ENCODE measurements at regions not wholly inside any gene's neighbourhood (a gene's known extent, or its start where the extent isn't known, plus 50 kb on each side); places are given as distances from the start of the nearest gene placed in this dataset.

DNA sequence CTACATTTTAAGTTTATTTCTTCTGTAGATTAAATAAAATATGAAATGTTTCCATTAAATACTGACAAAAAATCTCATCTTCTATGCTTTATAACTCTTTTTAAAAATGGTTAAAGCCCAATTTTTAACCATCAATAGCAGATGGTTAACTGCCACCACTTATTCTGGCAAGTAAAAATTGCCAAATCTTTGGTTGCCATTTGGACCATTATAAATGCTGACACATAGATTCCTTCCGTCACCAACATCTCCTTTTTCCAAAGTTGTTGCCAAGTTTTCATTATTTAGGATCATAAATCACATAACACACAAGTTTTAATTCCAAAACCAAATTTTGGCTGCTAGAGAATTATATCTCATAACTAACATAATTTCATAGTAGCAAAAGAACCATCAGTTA lies 1614.3 kb downstream of the REEP3 start:
- Histone ChIP-seq H3K4me2 (ENCODE audit: low read length) (no peak overlapping the region), H3K27me3 (ENCODE audit: insufficient read depth, low read length, poor library complexity) (no peaks in the 10 kb centered on the region), H3K18ac (ENCODE audit: low read length) (no peak overlapping the region), H3K27ac (ENCODE audit: low read depth, low read length) (no peak overlapping the region), H2BK15ac (replicated peaks; ENCODE audit: low read depth) (no peak overlapping the region), H3K4ac (ENCODE audit: low read depth, low read length) (no peak overlapping the region), H4K8ac (ENCODE audit: low read depth, low read length) (no peak overlapping the region), H2AK5ac (ENCODE audit: low read length) (no peak overlapping the region), H2BK120ac (ENCODE audit: low read depth, low read length) (no peak overlapping the region), H3K79me1 (ENCODE audit: low read length) (no peaks in the 10 kb centered on the region), H3K23ac (ENCODE audit: low read length) (no peak overlapping the region), H3K79me2 (ENCODE audit: control insufficient read depth, insufficient read depth, low read length) (no peaks in the 10 kb centered on the region), H3K4me1 (ENCODE audit: control insufficient read depth, low read depth, low read length) (no peaks in the 10 kb centered on the region), H3K9ac (ENCODE audit: low read length) (no peak overlapping the region), H3K36me3 (ENCODE audit: control insufficient read depth, insufficient read depth, low read length) (no peaks in the 10 kb centered on the region), H3K56ac (ENCODE audit: low read length) (no peak overlapping the region), H2BK5ac (ENCODE audit: low read length) (no peak overlapping the region), H3K4me3 (ENCODE audit: low read length) (no peak overlapping the region), H4K5ac (ENCODE audit: low read length) (no peak overlapping the region)
- DNase-seq = no peak
- WGBS (ENCODE audit: extremely low coverage, insufficient coverage, low lambda C conversion rate) = no CpG with 5 or more reads among the region's 1 CpG

DNA sequence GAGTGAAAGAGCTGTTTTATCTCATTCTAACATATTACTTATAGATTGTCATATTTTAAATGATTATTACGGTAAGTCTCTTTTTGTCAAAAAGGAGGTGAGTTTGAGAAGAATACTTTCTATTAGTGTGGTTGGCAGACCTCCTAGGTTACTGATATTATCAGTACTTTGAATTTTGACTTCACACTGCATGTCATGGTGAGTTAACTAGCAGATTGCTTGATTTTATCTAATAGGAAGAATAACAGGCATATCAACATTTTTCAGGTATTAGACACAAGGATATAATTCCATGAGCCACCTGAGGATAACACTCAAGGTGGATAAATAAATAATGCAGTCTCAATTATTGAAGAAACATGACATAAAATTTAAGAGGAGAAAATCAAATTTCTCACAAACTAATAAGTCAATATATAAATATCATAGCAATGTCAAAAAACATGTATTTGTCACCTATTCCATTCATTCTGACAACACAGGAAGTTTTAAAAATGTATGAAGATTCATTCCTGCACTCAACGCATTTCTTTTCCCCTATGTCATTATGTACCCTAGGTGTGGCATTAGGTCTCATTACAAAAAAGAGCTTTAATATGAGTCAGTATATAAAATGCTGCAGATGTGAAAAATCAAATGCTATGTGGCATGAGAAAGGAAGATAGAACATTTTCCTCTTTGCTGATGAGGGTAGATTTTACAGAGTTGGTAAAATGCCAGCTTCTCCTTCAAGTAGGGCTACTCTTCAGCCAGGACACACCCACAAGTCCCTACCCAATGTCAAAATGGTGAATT lies 1621.6 kb downstream of the REEP3 start:
- no peaks in the 10 kb centered on the region for H3K4me1 ChIP-seq (ENCODE audit: control insufficient read depth, low read depth, low read length)
- no CpG with 5 or more reads among the region's 2 CpGs for WGBS (ENCODE audit: extremely low coverage, insufficient coverage, low lambda C conversion rate)
- H2BK120ac ChIP-seq (ENCODE audit: low read depth, low read length) = no peak overlapping the region
- peak; percentile 2 for DNase-seq
- no peak overlapping the region for H3K9ac ChIP-seq (ENCODE audit: low read length)
- H3K79me1 ChIP-seq (ENCODE audit: low read length) = no peaks in the 10 kb centered on the region
- no peaks in the 10 kb centered on the region for H3K79me2 ChIP-seq (ENCODE audit: control insufficient read depth, insufficient read depth, low read length)
- no peak overlapping the region for H3K4me3 ChIP-seq (ENCODE audit: low read length)
- no peak overlapping the region for H3K18ac ChIP-seq (ENCODE audit: low read length)
- H2BK15ac ChIP-seq (replicated peaks; ENCODE audit: low read depth) = no peak overlapping the region
- no peak overlapping the region for H2BK5ac ChIP-seq (ENCODE audit: low read length)
- H2AK5ac ChIP-seq (ENCODE audit: low read length) = no peak overlapping the region
- H3K27ac ChIP-seq (ENCODE audit: low read depth, low read length) = no peak overlapping the region
- H3K56ac ChIP-seq (ENCODE audit: low read length) = no peak overlapping the region
- H4K8ac ChIP-seq (ENCODE audit: low read depth, low read length) = peak overlapping the region; percentile 28
- H3K27me3 ChIP-seq (ENCODE audit: insufficient read depth, low read length, poor library complexity) = no peaks in the 10 kb centered on the region
- no peak overlapping the region for H3K23ac ChIP-seq (ENCODE audit: low read length)
- no peaks in the 10 kb centered on the region for H3K36me3 ChIP-seq (ENCODE audit: control insufficient read depth, insufficient read depth, low read length)
- H3K4ac ChIP-seq (ENCODE audit: low read depth, low read length) = no peak overlapping the region
- H3K4me2 ChIP-seq (ENCODE audit: low read length) = no peak overlapping the region
- H4K5ac ChIP-seq (ENCODE audit: low read length) = no peak overlapping the region

DNA sequence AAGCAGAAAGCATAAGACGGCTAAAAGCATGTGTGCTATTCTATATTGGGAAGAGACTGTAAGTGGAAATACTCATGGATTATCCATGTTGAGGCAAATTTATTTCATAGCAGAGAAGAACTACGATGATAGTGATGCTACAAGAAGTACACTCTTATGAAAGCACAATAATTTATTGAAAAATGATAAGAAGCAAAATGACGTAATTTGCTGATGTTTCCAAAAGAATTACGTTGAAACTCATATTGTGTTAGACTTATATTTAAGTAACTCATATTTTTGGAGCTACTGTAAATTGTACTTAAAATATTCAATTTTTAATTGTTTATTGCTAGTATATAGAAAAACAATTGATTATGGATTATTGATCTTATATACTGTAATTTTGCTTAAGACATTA lies 1622.5 kb downstream of the REEP3 start:
- Histone ChIP-seq H3K18ac (ENCODE audit: low read length) (no peak overlapping the region), H3K79me2 (ENCODE audit: control insufficient read depth, insufficient read depth, low read length) (no peaks in the 10 kb centered on the region), H3K27me3 (ENCODE audit: insufficient read depth, low read length, poor library complexity) (no peaks in the 10 kb centered on the region), H3K23ac (ENCODE audit: low read length) (no peak overlapping the region), H3K9ac (ENCODE audit: low read length) (no peak overlapping the region), H3K27ac (ENCODE audit: low read depth, low read length) (no peak overlapping the region), H3K56ac (ENCODE audit: low read length) (no peak overlapping the region), H3K4me1 (ENCODE audit: control insufficient read depth, low read depth, low read length) (no peaks in the 10 kb centered on the region), H3K4me3 (ENCODE audit: low read length) (no peak overlapping the region), H3K4ac (ENCODE audit: low read depth, low read length) (no peak overlapping the region), H3K4me2 (ENCODE audit: low read length) (no peak overlapping the region), H3K79me1 (ENCODE audit: low read length) (no peaks in the 10 kb centered on the region), H2BK5ac (ENCODE audit: low read length) (no peak overlapping the region), H2BK15ac (replicated peaks; ENCODE audit: low read depth) (no peak overlapping the region), H2BK120ac (ENCODE audit: low read depth, low read length) (no peak overlapping the region), H3K36me3 (ENCODE audit: control insufficient read depth, insufficient read depth, low read length) (no peaks in the 10 kb centered on the region), H4K5ac (ENCODE audit: low read length) (no peak overlapping the region), H4K8ac (ENCODE audit: low read depth, low read length) (no peak overlapping the region), H2AK5ac (ENCODE audit: low read length) (no peak overlapping the region)
- no CpG with 5 or more reads among the region's 4 CpGs for WGBS (ENCODE audit: extremely low coverage, insufficient coverage, low lambda C conversion rate)
- DNase-seq = no peak

DNA sequence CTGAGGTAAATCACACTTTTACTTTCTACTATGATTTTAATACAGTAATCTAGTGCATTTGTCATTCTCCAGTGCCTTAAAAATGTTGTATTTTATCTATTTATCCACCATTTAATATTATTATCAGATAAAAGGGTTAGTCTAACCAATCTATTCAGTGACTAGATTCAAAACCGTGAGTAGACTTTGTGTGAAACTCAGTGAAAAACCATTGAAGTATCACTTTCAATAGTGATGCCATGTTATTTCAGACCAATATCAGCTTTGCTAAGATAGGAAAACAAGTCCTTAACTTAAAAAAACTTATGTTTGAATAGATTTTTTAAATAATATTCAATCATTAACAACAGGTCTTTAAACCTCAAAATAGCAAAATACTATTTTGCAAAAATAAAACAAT lies 1628.7 kb downstream of the REEP3 start:
- H3K9ac ChIP-seq (ENCODE audit: low read length) = no peak overlapping the region
- H3K18ac ChIP-seq (ENCODE audit: low read length) = no peak overlapping the region
- DNase-seq = no peak
- H2BK120ac ChIP-seq (ENCODE audit: low read depth, low read length) = no peak overlapping the region
- no peaks in the 10 kb centered on the region for H3K79me2 ChIP-seq (ENCODE audit: control insufficient read depth, insufficient read depth, low read length)
- no peak overlapping the region for H4K5ac ChIP-seq (ENCODE audit: low read length)
- no peak overlapping the region for H3K27ac ChIP-seq (ENCODE audit: low read depth, low read length)
- no peak overlapping the region for H2BK5ac ChIP-seq (ENCODE audit: low read length)
- no peak overlapping the region for H3K23ac ChIP-seq (ENCODE audit: low read length)
- H3K79me1 ChIP-seq (ENCODE audit: low read length) = no peaks in the 10 kb centered on the region
- H3K4me1 ChIP-seq (ENCODE audit: control insufficient read depth, low read depth, low read length) = no peaks in the 10 kb centered on the region
- no peak overlapping the region for H4K8ac ChIP-seq (ENCODE audit: low read depth, low read length)
- H3K4me2 ChIP-seq (ENCODE audit: low read length) = no peak overlapping the region
- H2BK15ac ChIP-seq (replicated peaks; ENCODE audit: low read depth) = no peak overlapping the region
- no peak overlapping the region for H3K56ac ChIP-seq (ENCODE audit: low read length)
- WGBS (ENCODE audit: extremely low coverage, insufficient coverage, low lambda C conversion rate) = no CpG with 5 or more reads among the region's 1 CpG
- H3K27me3 ChIP-seq (ENCODE audit: insufficient read depth, low read length, poor library complexity) = no peaks in the 10 kb centered on the region
- H3K4me3 ChIP-seq (ENCODE audit: low read length) = no peak overlapping the region
- H2AK5ac ChIP-seq (ENCODE audit: low read length) = no peak overlapping the region
- no peak overlapping the region for H3K4ac ChIP-seq (ENCODE audit: low read depth, low read length)
- no peaks in the 10 kb centered on the region for H3K36me3 ChIP-seq (ENCODE audit: control insufficient read depth, insufficient read depth, low read length)

DNA sequence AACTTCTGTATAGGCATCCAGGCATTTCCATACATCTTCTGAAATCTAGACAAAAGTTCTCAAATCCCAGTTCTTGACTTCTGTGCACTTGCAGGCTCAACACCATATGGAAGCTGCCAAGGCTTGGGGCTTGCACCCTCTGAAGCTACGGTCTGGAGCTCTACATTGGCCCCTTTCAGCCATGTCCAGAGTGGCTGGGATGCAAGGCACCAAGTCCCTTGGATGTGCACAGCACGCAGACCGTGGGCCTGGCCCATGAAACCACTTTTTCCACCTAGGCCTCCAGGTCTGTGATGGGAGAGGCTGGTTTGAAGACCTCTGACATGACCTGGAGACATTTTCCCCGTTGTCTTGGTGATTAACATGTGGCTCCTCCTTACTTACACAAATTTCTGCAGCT lies 1645.1 kb downstream of the REEP3 start:
- H3K79me1 ChIP-seq (ENCODE audit: low read length) = no peaks in the 10 kb centered on the region
- no peak overlapping the region for H2BK15ac ChIP-seq (replicated peaks; ENCODE audit: low read depth)
- WGBS (ENCODE audit: extremely low coverage, insufficient coverage, low lambda C conversion rate) = no CpG with 5 or more reads among the region's 4 CpGs
- H3K27ac ChIP-seq (ENCODE audit: low read depth, low read length) = no peak overlapping the region
- no peak overlapping the region for H2AK5ac ChIP-seq (ENCODE audit: low read length)
- H2BK120ac ChIP-seq (ENCODE audit: low read depth, low read length) = no peak overlapping the region
- no peaks in the 10 kb centered on the region for H3K36me3 ChIP-seq (ENCODE audit: control insufficient read depth, insufficient read depth, low read length)
- H3K23ac ChIP-seq (ENCODE audit: low read length) = no peak overlapping the region
- no peaks in the 10 kb centered on the region for H3K79me2 ChIP-seq (ENCODE audit: control insufficient read depth, insufficient read depth, low read length)
- H4K8ac ChIP-seq (ENCODE audit: low read depth, low read length) = no peak overlapping the region
- no peak overlapping the region for H3K18ac ChIP-seq (ENCODE audit: low read length)
- H3K4ac ChIP-seq (ENCODE audit: low read depth, low read length) = no peak overlapping the region
- H3K4me2 ChIP-seq (ENCODE audit: low read length) = no peak overlapping the region
- H4K5ac ChIP-seq (ENCODE audit: low read length) = no peak overlapping the region
- no peak overlapping the region for H3K4me3 ChIP-seq (ENCODE audit: low read length)
- no peak overlapping the region for H3K56ac ChIP-seq (ENCODE audit: low read length)
- DNase-seq = no peak
- no peak overlapping the region for H3K9ac ChIP-seq (ENCODE audit: low read length)
- no peak overlapping the region for H2BK5ac ChIP-seq (ENCODE audit: low read length)
- no peaks in the 10 kb centered on the region for H3K4me1 ChIP-seq (ENCODE audit: control insufficient read depth, low read depth, low read length)
- H3K27me3 ChIP-seq (ENCODE audit: insufficient read depth, low read length, poor library complexity) = no peaks in the 10 kb centered on the region

DNA sequence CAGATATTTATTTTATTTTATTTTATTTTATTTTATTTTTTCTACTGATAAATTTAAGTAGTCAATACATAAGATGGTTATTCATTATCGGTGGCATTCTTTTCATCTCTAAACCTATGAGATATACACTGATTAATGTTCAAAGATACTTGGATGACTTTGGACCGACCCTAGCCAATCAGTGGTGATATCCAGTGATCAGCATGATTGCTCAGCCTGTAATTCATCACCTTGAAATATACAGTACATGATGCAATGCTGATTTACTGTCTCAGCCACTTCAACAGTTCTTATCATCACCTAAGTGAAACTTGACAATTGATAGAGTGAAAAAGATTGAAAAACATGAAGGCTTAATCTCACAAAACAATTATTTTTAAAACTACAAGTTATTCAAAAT lies 1651.0 kb downstream of the REEP3 start:
- no peak overlapping the region for H2BK120ac ChIP-seq (ENCODE audit: low read depth, low read length)
- no peak overlapping the region for H2BK5ac ChIP-seq (ENCODE audit: low read length)
- H3K36me3 ChIP-seq (ENCODE audit: control insufficient read depth, insufficient read depth, low read length) = no peaks in the 10 kb centered on the region
- no peak overlapping the region for H3K4me2 ChIP-seq (ENCODE audit: low read length)
- no CpG with 5 or more reads among the region's 2 CpGs for WGBS (ENCODE audit: extremely low coverage, insufficient coverage, low lambda C conversion rate)
- DNase-seq = no peak
- H2BK15ac ChIP-seq (replicated peaks; ENCODE audit: low read depth) = no peak overlapping the region
- H3K79me1 ChIP-seq (ENCODE audit: low read length) = no peaks in the 10 kb centered on the region
- H3K9ac ChIP-seq (ENCODE audit: low read length) = no peak overlapping the region
- no peak overlapping the region for H4K8ac ChIP-seq (ENCODE audit: low read depth, low read length)
- no peaks in the 10 kb centered on the region for H3K4me1 ChIP-seq (ENCODE audit: control insufficient read depth, low read depth, low read length)
- H3K18ac ChIP-seq (ENCODE audit: low read length) = no peak overlapping the region
- H3K27me3 ChIP-seq (ENCODE audit: insufficient read depth, low read length, poor library complexity) = no peaks in the 10 kb centered on the region
- no peaks in the 10 kb centered on the region for H3K79me2 ChIP-seq (ENCODE audit: control insufficient read depth, insufficient read depth, low read length)
- no peak overlapping the region for H3K23ac ChIP-seq (ENCODE audit: low read length)
- no peak overlapping the region for H2AK5ac ChIP-seq (ENCODE audit: low read length)
- no peak overlapping the region for H3K56ac ChIP-seq (ENCODE audit: low read length)
- no peak overlapping the region for H3K4ac ChIP-seq (ENCODE audit: low read depth, low read length)
- no peak overlapping the region for H4K5ac ChIP-seq (ENCODE audit: low read length)
- no peak overlapping the region for H3K4me3 ChIP-seq (ENCODE audit: low read length)
- no peak overlapping the region for H3K27ac ChIP-seq (ENCODE audit: low read depth, low read length)

Measured in mesendoderm (in vitro differentiated cells).